IPS-20b (cell line): ENCODE measurements at regions not wholly inside any gene's neighbourhood (a gene's known extent, or its start where the extent isn't known, plus 50 kb on each side); places are given as distances from the start of the nearest gene placed in this dataset.

Experiments used
- H3K27ac ChIP-seq: one replicate; pipeline ENCODE4 v1.5.1; 2013; ENCODE audit warnings: low read length
- H3K27me3 ChIP-seq: 2 replicates; pipeline ENCODE4 v1.6.1; 2013; ENCODE audit warnings: mild to moderate bottlenecking, low read length, inconsistent platforms; ENCODE audit not compliant: insufficient read depth
- H3K36me3 ChIP-seq: 2 replicates; pipeline ENCODE4 v1.6.1; 2013; ENCODE audit warnings: low read depth, mild to moderate bottlenecking, inconsistent platforms, low read length, moderate library complexity; ENCODE audit not compliant: insufficient read depth
- H3K4me1 ChIP-seq: 2 replicates; pipeline ENCODE4 v1.6.1; 2013; ENCODE audit warnings: mild to moderate bottlenecking, control low read depth, inconsistent platforms, low read length, moderate library complexity; ENCODE audit not compliant: insufficient read depth
- H3K4me3 ChIP-seq: 2 replicates; pipeline ENCODE4 v1.5.1; 2013; ENCODE audit warnings: mild to moderate bottlenecking, low read length, inconsistent platforms
- H3K9ac ChIP-seq: 2 replicates; pipeline ENCODE4 v1.6.1; 2013; ENCODE audit warnings: low read depth, mild to moderate bottlenecking, inconsistent platforms, low read length, moderate library complexity
- H3K9me3 ChIP-seq: 2 replicates; pipeline ENCODE4 v1.6.1; 2013; ENCODE audit warnings: mild to moderate bottlenecking, low read depth, low read length, inconsistent platforms; ENCODE audit not compliant: insufficient read depth

DNA sequence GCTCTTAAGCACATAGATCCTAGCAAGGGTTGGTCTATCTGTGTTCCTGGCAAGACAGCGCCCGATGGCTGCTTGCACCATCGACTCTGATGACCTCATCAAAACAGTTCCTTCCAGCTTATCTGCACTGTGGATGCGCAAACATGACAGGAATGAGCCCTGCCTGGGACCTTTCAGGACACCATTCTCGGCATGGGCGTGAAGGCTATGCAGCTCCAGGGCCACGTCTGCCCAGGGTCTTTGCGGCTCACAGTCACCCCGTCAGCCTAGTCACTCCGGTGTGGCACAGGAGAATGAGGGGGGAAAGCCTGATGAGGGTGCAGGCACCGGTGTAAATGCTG lies 147.8 kb upstream of the TWIST2 start:
- Histone ChIP-seq H3K4me1 (no peaks in the 10 kb centered on the region), H3K36me3 (no peaks in the 10 kb centered on the region), H3K4me3 (no peak overlapping the region), H3K27ac (no peak overlapping the region), H3K9ac (no peak overlapping the region), H3K27me3 (no peaks in the 10 kb centered on the region), H3K9me3 (no peaks in the 10 kb centered on the region)

DNA sequence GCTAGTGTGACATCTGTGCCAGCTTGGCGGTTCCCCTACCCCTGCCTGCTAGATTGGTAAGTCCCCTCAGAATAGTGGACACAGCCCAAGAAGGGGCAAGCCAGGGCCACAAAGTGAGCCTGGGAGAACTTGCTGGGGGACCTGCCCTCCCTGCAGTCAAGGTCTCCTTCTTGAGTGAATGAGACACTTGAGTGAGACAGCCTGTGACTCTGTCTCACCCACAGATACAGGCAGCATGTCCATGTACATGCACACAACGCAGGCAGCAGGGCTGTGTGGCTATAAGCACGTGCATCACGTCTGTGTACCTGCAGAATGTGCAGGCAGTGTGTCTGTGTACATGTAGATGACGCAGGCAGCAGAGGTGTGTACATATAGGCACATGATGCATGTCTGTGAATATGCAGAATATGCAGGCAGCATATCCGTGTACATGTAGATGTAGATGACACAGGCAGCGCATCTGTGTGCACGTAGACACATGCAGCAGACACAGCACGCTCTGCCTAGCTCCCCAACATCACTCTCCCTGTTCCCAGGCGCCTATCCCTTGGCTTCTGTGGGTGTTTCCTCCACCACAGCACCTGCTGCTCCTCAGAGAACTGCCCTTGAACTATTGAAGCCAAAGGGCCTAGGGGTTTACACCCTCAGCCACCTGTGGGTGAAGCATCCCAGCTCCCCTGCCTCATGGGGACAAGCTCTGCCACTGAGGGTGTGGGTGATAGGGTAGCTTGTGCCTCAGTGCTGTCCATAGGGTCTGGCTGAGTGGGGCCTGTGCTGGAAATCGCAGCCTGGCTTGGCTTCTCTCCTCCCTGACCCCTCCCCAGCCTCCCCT lies 147.2 kb upstream of the TWIST2 start:
- no peaks in the 10 kb centered on the region for H3K27me3 ChIP-seq
- H3K4me1 ChIP-seq: no peaks in the 10 kb centered on the region

DNA sequence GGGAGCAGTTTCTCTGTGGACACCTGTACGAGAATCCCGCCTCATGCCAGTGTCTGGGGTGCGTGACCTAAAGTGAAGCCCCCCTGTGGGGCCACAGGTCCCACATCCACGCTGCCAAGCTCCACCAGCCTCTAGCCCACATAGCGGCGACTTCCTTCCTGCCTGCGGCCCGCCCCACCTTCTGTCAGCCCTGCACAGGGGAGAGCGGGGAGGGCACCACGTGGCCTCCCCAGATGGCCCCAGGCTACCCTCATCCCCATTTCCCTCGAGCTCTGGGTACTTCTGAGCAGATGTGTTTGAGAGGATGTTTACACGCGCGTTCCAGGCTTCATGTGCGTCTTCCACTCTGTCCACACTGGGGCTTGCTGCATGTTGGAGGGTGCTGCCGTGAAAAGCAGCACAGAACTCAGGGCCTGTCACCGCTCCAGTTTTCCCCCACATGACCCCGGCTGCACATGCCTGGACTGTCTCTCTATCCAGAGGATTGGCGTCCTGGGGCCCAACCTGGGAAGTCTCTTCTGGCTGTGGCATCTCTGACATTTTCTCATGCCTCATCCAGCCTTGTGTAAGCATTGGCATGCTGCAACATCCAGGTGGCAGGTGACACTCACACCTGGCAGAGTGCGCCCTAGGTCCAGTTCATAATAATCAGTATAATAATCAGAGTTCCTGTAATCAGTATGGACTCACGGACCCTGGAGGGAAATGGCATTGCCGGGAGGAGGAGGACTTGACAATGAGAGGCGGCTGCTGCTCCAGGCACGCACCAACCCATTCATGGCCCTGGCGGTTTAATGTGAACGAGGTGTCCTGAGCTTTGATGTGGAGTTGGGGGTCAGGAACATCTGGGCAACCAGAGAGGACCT lies 146.3 kb upstream of the TWIST2 start:
- no peak overlapping the region for H3K9ac ChIP-seq
- H3K27me3 ChIP-seq: no peaks in the 10 kb centered on the region

More for the DNA sequence above, 147.2 kb upstream of the TWIST2 start:
- no peaks in the 10 kb centered on the region for H3K36me3 ChIP-seq
- H3K4me3 ChIP-seq: no peak overlapping the region
- no peak overlapping the region for H3K27ac ChIP-seq
- H3K9ac ChIP-seq: no peak overlapping the region
- no peaks in the 10 kb centered on the region for H3K9me3 ChIP-seq

DNA sequence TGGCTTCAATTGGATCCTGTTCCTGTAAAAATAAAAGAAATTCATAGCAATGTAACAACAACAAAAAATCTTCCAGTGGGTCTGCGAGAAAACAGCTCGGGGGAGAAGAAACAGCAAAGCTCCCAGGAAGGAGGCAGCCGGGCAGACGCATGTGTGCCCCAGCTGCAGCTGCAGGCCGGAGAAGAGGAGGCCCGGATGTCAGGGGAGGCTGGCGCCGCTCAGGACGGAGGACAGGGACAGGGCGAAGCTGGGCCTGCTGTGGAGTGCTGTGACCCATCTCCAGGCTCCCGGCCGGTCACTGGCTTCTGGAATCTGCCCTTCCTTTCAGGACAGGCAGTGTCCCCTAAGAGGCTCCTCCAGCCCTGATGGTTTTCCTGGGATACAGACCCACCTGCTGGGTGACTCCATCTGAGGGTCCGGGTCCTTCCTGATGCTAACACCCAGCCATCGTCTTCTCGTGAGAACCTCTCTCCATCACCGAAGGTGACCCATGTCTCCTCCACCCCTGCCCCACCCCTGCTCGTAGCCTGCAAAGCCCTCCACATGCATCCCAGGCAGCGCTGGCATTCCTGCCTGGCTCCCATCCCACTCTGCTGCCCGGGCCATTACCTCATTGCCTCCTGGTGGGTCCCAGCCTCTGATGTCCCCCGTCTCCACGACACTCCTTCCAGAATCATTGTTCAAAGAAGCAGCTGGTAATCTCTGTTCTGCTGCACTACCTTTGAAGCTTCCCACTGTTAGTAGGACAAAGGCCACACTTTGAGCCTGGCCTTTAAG lies 145.4 kb upstream of the TWIST2 start:
- Histone ChIP-seq H3K9ac (no peak overlapping the region), H3K27ac (no peak overlapping the region), H3K27me3 (no peaks in the 10 kb centered on the region), H3K4me3 (no peak overlapping the region), H3K9me3 (no peaks in the 10 kb centered on the region), H3K36me3 (no peaks in the 10 kb centered on the region), H3K4me1 (no peaks in the 10 kb centered on the region)

More for the DNA sequence above, 146.3 kb upstream of the TWIST2 start:
- no peak overlapping the region for H3K27ac ChIP-seq
- H3K36me3 ChIP-seq: no peaks in the 10 kb centered on the region
- no peaks in the 10 kb centered on the region for H3K4me1 ChIP-seq
- no peaks in the 10 kb centered on the region for H3K9me3 ChIP-seq
- H3K4me3 ChIP-seq: no peak overlapping the region

DNA sequence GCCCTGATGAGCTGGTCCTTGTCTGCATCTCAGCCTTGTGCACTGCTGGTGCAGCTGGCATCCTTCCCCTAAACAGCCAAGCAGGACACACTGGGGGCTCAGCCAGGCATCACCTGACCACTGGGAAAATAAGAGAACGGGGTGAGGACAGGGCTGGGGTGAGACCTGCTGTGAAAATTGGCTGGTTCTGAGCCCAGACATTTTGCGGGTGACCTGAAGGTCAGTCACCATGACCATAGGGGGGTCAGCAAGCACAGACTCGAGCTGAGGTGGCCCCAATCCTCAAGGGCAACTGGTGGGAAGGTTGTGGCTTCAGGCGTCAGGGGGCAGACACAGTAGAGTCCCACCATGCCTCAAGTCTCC lies 144.9 kb upstream of the TWIST2 start:
- no peaks in the 10 kb centered on the region for H3K4me1 ChIP-seq
- H3K9ac ChIP-seq: no peak overlapping the region
- H3K9me3 ChIP-seq: no peaks in the 10 kb centered on the region
- H3K36me3 ChIP-seq: no peaks in the 10 kb centered on the region
- H3K27me3 ChIP-seq: no peaks in the 10 kb centered on the region
- H3K27ac ChIP-seq: no peak overlapping the region
- H3K4me3 ChIP-seq: no peak overlapping the region

DNA sequence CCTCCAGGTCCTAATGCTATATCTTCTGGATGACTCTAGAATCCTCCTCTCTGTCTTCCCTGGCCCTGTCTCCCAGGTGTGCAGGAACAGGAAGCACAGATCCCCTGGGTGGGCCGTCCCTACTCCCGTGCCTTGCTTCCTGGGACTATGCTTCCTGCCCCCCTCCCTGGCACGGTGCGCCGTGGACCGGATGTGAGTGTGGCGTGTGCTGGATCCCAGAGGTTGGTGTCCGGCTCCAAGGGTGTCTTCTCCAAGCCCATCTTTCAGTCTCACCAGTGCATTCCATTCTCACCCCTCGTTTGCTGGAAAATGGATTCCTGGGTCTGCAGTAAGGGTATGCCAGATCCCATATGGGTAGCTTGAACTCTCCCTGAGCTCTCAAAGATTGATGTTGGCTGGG lies 144.4 kb upstream of the TWIST2 start:
- no peak overlapping the region for H3K4me3 ChIP-seq
- no peaks in the 10 kb centered on the region for H3K9me3 ChIP-seq
- H3K9ac ChIP-seq: no peak overlapping the region
- no peak overlapping the region for H3K27ac ChIP-seq
- no peaks in the 10 kb centered on the region for H3K27me3 ChIP-seq
- H3K36me3 ChIP-seq: no peaks in the 10 kb centered on the region
- H3K4me1 ChIP-seq: no peaks in the 10 kb centered on the region

DNA sequence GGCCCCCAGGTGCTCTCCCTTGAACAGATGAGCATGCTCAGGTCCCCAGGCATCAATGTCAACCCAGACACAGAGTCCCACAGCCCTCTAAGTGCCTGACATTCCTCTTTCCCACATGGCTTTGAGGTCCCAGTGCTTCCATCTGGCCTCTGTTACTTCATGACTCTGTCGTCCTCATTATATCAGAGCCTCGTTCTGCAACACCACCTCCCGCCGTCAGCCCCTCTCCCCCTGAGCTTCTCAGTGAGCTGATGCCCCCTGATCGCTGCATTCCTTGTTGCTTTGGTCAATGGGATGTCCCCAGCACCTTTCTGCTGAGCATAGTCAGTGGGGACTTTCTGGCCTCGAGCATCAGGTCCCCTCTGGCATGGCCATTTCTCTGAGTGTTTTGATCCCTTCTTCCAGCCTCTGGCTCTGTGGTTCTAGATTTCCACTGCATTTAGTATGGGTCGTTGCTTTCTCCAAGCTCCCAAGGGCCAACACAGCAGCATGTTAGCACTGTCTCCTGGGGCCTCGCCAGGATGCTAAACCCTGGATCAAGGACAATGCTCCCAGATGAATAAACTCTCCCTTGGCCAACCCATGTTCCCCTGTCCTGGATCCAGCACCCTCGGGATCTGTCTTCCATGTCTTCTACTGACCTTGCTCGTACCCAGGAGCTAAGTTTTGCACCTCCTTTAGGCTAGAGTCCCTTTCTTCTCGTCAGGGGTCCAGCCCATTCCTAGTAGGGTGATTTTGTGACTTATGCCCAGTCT lies 143.2 kb upstream of the TWIST2 start:
- Histone ChIP-seq H3K9ac (no peak overlapping the region), H3K27me3 (no peaks in the 10 kb centered on the region), H3K4me1 (no peaks in the 10 kb centered on the region), H3K9me3 (no peaks in the 10 kb centered on the region), H3K27ac (no peak overlapping the region), H3K4me3 (no peak overlapping the region), H3K36me3 (no peaks in the 10 kb centered on the region)

DNA sequence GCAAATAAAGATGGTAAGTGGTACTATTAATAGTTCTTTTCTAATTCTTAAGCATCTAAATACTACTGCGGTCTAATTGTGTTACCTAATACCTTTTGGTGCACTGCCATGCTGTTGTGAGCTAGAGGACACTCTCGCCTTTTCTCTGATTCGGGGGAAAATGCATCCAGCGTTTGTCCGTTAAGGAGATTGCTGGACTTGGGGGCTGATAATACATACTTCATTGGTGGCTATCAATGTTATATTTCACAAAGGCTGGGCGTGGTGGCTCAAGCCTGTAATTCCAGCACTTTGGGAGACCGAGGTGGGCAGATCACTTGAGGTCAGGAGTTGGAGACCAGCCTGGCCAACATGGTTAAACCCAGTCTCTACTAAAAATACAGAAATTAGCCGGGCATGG lies 141.7 kb upstream of the TWIST2 start:
- H3K27ac ChIP-seq: no peak overlapping the region
- no peaks in the 10 kb centered on the region for H3K9me3 ChIP-seq
- no peaks in the 10 kb centered on the region for H3K27me3 ChIP-seq
- H3K36me3 ChIP-seq: no peaks in the 10 kb centered on the region
- no peaks in the 10 kb centered on the region for H3K4me1 ChIP-seq
- no peak overlapping the region for H3K9ac ChIP-seq
- H3K4me3 ChIP-seq: no peak overlapping the region

DNA sequence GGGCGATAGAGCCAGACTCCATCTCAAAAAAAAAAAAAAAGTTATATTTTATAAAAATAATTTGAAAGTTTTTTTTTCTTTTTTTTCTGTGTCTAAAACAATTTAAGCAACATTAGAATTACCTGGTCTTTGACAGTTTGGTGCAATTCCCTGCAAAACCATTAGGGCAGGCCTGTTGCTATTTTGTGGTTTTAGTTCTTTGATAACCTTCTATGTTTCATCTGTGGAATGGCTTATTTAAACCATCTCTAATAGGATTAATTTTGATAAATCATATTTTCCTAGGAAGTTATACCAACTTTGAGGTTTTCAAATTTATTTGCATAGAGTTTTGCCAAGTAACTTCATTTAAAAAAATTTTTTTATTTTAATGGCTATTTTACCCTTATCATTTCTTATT lies 141.2 kb upstream of the TWIST2 start:
- Histone ChIP-seq H3K4me3 (no peak overlapping the region), H3K9me3 (no peaks in the 10 kb centered on the region), H3K4me1 (no peaks in the 10 kb centered on the region), H3K36me3 (no peaks in the 10 kb centered on the region), H3K27ac (no peak overlapping the region), H3K27me3 (no peaks in the 10 kb centered on the region), H3K9ac (no peak overlapping the region)

DNA sequence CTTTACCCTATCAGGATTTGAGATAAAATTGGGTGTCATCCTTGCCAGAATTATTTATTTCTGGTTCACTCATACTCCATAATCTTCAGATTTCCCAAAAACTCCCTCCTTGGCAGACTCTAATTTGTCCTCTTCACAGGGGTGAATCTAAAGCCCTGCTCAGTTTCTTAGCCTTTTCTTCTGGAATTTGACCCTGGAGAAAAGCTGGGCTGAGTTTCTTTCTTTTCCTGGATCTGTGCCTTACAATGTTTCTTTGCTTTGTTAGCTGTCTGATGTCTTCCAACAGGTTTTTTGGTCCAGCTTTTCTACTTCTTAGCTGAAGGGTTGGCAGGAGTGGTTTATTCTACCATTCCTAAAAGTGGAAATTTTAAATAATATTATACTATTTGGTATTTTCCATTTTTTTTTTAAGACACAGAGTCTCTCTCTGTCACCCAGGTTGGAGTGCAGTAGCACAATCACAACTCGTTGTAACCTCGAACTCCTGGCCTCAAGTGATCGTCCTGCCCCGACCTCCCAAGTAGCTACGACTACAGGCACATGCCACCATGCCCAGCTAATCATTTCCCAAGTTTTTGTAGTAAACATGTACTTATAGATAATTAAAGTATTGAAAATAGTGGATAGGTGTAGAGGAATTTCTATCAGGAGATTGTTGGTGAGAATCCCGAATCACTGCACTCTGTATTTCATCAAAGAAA lies 138.4 kb upstream of the TWIST2 start:
- H3K4me3 ChIP-seq: no peak overlapping the region
- H3K27me3 ChIP-seq: no peaks in the 10 kb centered on the region
- no peaks in the 10 kb centered on the region for H3K4me1 ChIP-seq
- H3K9me3 ChIP-seq: no peaks in the 10 kb centered on the region
- H3K36me3 ChIP-seq: no peaks in the 10 kb centered on the region
- H3K9ac ChIP-seq: no peak overlapping the region
- no peak overlapping the region for H3K27ac ChIP-seq
